Right lobe of liver (tissue), 6 donors: ENCODE measurements at regions not wholly inside any gene's neighbourhood (a gene's known extent, or its start where the extent isn't known, plus 50 kb on each side); places are given as distances from the start of the nearest gene placed in this dataset.
A peak's percentile ranks its signal among the peaks of the same experiment; 100 is the strongest.

Experiments used
- ATAC-seq, 4 donors: fragments of 200-7000 bp; cut with Tn5 transposase; one replicate each; pipeline ENCODE4 v1.9.1; 2020; ENCODE audit warnings: mild to moderate bottlenecking in 4 of 4, moderate library complexity in 4 of 4
- DNase-seq, 3 donors: peaks; one replicate each; pipeline ENCODE4 v3.0.0-alpha.2; 2020
- H3K27ac ChIP-seq, 3 donors: fragments of 200-600 bp; one replicate each; pipeline ENCODE4 v1.8.0; 2022
- H3K27me3 ChIP-seq, 2 donors: fragments of 200-600 bp; one replicate each; pipeline ENCODE4 v1.8.0; 2022
- H3K36me3 ChIP-seq, 4 donors: fragments of 200-600 bp; sonication (generic) in 1 of 4; one replicate each; pipeline versions ENCODE4 v1.5.1 to v1.8.0; 2017 to 2022; ENCODE audit warnings: control low read depth in 1 of 4
- H3K4me1 ChIP-seq, 4 donors: fragments of 200-600 bp; sonication (generic) in 1 of 4; one replicate each; pipeline versions ENCODE4 v1.5.1 to v1.8.0; 2017 to 2022; ENCODE audit warnings: control low read depth in 1 of 4
- H3K4me3 ChIP-seq, 3 donors: fragments of 200-600 bp; one replicate each; pipeline ENCODE4 v1.8.0; 2022
- H3K9me3 ChIP-seq, 4 donors: fragments of 200-600 bp; sonication (generic) in 1 of 4; one replicate each; pipeline versions ENCODE4 v1.5.1 to v1.8.0; 2017 to 2022; ENCODE audit warnings: control low read depth in 1 of 4
- POLR2A ChIP-seq: fragments of 450-650 bp; IDR thresholded peaks from one replicate; pipeline ENCODE4 v1.6.1; 2017; ENCODE audit warnings: antibody characterized with exemption, mild to moderate bottlenecking
- WGBS: methylation state at CpG from one replicate; pipeline ENCODE4 v1.1.6; 2018; ENCODE audit warnings: low coverage, low lambda C conversion rate; ENCODE audit not compliant: insufficient coverage; ENCODE audit errors: missing lambda C conversion rate; 5-methylcytosine and 5-hydroxymethylcytosine counted together
- intact Hi-C, 2 donors: fragments of 100-400 bp; cut with DNase I; formaldehyde crosslinking; loops; one replicate each; pipeline versions ENCODE4 v1.11.2 to v1.14.1; 2022
- TF ChIP-seq, protein P1 (sequence below), 4 donors: fragments of 200-600 bp in 3 of 4; fragments of 450-650 bp in 1 of 4; IDR thresholded peaks; one replicate each; pipeline versions ENCODE4 v1.5.1 to v1.8.0; 2016 to 2022; ENCODE audit warnings: antibody characterized with exemption in 4 of 4, mild to moderate bottlenecking in 2 of 4
- donor health status: DM: no; HTN: yes; CAD: no.
- donor health status: DM: no; HTN: no; CAD: no.
- donor health status: DM: no; HTN: no; CAD: no.
- donor health status: DM: no; HTN: yes; CAD: no.
- donor health status: DM: no; HTN: yes; CAD: no.

DNA sequence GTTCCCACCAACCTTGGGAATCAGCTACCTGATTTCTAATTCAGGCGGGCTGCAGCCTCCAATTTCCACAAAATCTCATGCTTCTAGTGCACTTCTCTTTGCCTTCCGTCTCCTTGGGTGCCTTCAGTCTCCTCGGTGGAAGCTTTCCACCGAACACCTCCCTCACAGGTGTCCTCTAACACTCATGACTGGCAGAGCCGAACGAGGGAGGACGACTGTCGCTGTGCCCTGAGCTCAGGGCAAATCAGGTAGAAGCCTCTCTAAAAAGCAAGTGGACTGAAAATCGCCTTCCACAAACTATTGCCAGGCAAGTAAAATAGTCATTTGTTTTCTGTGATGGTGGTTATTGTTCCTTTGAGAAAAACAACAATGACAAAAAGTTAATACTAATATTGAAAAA is 176.1 kb upstream of the PPARGC1A start:
- TF ChIP-seq POLR2A = no peak
- TF ChIP-seq, protein P1, sequence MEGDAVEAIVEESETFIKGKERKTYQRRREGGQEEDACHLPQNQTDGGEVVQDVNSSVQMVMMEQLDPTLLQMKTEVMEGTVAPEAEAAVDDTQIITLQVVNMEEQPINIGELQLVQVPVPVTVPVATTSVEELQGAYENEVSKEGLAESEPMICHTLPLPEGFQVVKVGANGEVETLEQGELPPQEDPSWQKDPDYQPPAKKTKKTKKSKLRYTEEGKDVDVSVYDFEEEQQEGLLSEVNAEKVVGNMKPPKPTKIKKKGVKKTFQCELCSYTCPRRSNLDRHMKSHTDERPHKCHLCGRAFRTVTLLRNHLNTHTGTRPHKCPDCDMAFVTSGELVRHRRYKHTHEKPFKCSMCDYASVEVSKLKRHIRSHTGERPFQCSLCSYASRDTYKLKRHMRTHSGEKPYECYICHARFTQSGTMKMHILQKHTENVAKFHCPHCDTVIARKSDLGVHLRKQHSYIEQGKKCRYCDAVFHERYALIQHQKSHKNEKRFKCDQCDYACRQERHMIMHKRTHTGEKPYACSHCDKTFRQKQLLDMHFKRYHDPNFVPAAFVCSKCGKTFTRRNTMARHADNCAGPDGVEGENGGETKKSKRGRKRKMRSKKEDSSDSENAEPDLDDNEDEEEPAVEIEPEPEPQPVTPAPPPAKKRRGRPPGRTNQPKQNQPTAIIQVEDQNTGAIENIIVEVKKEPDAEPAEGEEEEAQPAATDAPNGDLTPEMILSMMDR (IDR thresholded peaks at IDR 0.05) = no peak
- 75% methylated on average over 9 of the region's 9 CpGs for WGBS
- intact Hi-C loops = no loop called here
- Histone ChIP-seq H3K4me1 (no peaks in the 10 kb centered on the region), H3K9me3 (no peaks in the 10 kb centered on the region), H3K27me3 (no peaks in the 10 kb centered on the region), H3K36me3 (no peaks in the 10 kb centered on the region), H3K27ac (no peak overlapping the region), H3K4me3 (no peak overlapping the region)
- DNase-seq (no peak), ATAC-seq (no peak)

DNA sequence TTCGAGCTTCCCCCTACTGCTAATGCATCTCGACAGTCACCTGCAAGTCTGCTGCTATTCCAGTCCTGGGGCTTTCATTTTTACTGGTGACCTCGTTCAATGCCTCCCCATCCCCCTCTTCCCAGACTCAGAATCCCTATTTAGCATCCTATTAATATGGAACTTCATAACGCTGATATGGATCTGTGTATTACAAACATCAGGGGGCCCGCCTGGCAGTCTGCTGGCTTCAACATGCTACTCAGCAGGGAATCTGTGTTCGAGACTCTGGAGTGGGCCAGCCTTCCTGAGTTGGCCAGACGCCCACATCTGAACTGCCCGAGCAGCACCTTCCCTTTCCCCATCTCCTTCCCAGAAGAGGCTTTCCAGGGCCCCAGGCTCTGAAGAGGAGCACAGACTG is 173.9 kb upstream of the PPARGC1A start:
- intact Hi-C loops = no loop called here
- Histone ChIP-seq H3K27ac (no peak overlapping the region), H3K36me3 (no peaks in the 10 kb centered on the region), H3K27me3 (no peaks in the 10 kb centered on the region), H3K9me3 (no peaks in the 10 kb centered on the region), H3K4me1 (peaks cover 0 to 3% (median 0%) of the 10 kb centered on the region in 4 donors), H3K4me3 (no peak overlapping the region)
- no peak for ATAC-seq
- TF ChIP-seq POLR2A = no peak
- TF ChIP-seq, protein P1 (IDR thresholded peaks at IDR 0.05) = no peak
- 67% methylated on average over 6 of the region's 8 CpGs for WGBS
- no peak for DNase-seq

DNA sequence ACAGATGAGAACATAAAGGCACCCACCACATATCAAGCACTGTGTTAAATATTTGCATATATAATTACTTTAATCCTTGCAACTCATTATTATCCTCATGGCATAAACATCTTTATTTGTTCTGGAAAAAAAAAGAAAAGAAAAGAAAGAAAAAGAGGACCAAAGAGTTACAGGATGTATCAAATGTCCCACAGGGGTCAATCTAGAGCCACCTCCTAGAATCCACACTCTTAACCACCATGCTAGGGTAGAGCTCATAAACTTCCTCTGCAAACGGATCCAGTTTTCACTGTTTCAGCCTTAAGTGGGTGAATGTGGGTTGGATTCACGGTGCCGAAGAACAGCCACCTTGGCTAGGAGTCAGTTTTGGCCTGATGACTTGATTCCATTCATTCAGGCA is 171.1 kb upstream of the PPARGC1A start:
- Histone ChIP-seq H3K27me3 (no peaks in the 10 kb centered on the region), H3K36me3 (no peaks in the 10 kb centered on the region), H3K4me1 (peaks cover 0 to 13% (median 5%) of the 10 kb centered on the region in 4 donors), H3K4me3 (no peak overlapping the region), H3K9me3 (no peaks in the 10 kb centered on the region), H3K27ac (no peak overlapping the region)
- TF ChIP-seq, protein P1 (IDR thresholded peaks at IDR 0.05) = no peak
- no peak for TF ChIP-seq POLR2A
- 61% methylated on average over 3 of the region's 3 CpGs for WGBS
- no peak for DNase-seq
- intact Hi-C loops = no loop called here
- ATAC-seq = no peak

DNA sequence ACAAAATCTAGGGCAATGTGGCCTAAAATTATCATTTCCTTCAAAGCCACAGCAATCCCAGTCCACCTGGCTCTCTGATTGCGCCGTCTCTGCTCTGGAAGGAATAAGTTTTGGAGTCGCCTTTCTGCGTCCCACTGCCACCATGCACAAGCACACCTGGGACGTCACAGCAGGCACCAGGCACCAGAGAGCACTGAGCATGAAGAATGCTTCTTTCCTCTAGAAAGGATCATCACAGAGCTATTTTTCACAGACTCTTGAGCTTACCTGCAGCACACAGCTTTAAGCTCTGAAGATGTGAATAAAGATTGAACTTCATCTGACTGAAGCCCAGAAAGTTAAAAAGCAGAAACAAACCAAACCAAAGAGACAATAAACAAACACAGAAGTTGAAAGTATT is 170.0 kb upstream of the PPARGC1A start:
- peaks cover 0 to 13% (median 5%) of the 10 kb centered on the region in 4 donors for H3K4me1 ChIP-seq
- intact Hi-C loops = no loop called here
- no peak for DNase-seq
- no peak for TF ChIP-seq POLR2A
- TF ChIP-seq, protein P1 (IDR thresholded peaks at IDR 0.05) = no peak
- H3K27me3 ChIP-seq = no peaks in the 10 kb centered on the region
- no peak overlapping the region for H3K4me3 ChIP-seq
- WGBS = 82% methylated on average over 5 of the region's 5 CpGs
- H3K36me3 ChIP-seq = no peaks in the 10 kb centered on the region
- H3K9me3 ChIP-seq = no peaks in the 10 kb centered on the region
- peak overlapping the region in 1 of 3 donors; percentile 5 for H3K27ac ChIP-seq
- no peak for ATAC-seq
